ENCODE measurements at regions not wholly inside any gene's neighbourhood (a gene's known extent, or its start where the extent isn't known, plus 50 kb on each side); places are given as distances from the start of the nearest gene placed in this dataset.

GRCh38 chr6:103874575-103874974 is 985.1 kb downstream of the HACE1 start:
- DNase-seq (ENCODE audit: low spot score): no peak
- TF ChIP-seq CTCF (IDR thresholded peaks at IDR 0.05; ENCODE audit: extremely low read depth, missing control alignments): no peak

GRCh38 chr6:103872678-103873077 is 987.0 kb downstream of the HACE1 start:
- no peak for TF ChIP-seq CTCF (IDR thresholded peaks at IDR 0.05; ENCODE audit: extremely low read depth, missing control alignments)
- no peak for DNase-seq (ENCODE audit: low spot score)

- TF ChIP-seq CTCF (IDR thresholded peaks at IDR 0.05; ENCODE audit: extremely low read depth, missing control alignments): no peak
- DNase-seq (ENCODE audit: low spot score): no peak
These were observed 987.5 kb downstream of the HACE1 start for GRCh38 chr6:103872233-103872632.

- no peak for DNase-seq (ENCODE audit: low spot score)
These were observed 988.7 kb downstream of the HACE1 start for GRCh38 chr6:103870970-103871369.

GRCh38 chr6:103862297-103862696 is 997.4 kb downstream of the HACE1 start:
- no peak for DNase-seq (ENCODE audit: low spot score)
- no peak for TF ChIP-seq CTCF (IDR thresholded peaks at IDR 0.05; ENCODE audit: extremely low read depth, missing control alignments)

More at GRCh38 chr6:103870970-103871369, 988.7 kb downstream of the HACE1 start:
- no peak for TF ChIP-seq CTCF (IDR thresholded peaks at IDR 0.05; ENCODE audit: extremely low read depth, missing control alignments)

- no peak for DNase-seq (ENCODE audit: low spot score)
- no peak for TF ChIP-seq CTCF (IDR thresholded peaks at IDR 0.05; ENCODE audit: extremely low read depth, missing control alignments)
These were observed 1001.7 kb downstream of the HACE1 start for GRCh38 chr6:103858003-103858402.

- TF ChIP-seq CTCF (IDR thresholded peaks at IDR 0.05; ENCODE audit: extremely low read depth, missing control alignments): no peak
- no peak for DNase-seq (ENCODE audit: low spot score)
These were observed 1004.0 kb downstream of the HACE1 start for GRCh38 chr6:103855750-103856149.
